ENCODE measurements at regions not wholly inside any gene's neighbourhood (a gene's known extent, or its start where the extent isn't known, plus 50 kb on each side); places are given as distances from the start of the nearest gene placed in this dataset.

DNA sequence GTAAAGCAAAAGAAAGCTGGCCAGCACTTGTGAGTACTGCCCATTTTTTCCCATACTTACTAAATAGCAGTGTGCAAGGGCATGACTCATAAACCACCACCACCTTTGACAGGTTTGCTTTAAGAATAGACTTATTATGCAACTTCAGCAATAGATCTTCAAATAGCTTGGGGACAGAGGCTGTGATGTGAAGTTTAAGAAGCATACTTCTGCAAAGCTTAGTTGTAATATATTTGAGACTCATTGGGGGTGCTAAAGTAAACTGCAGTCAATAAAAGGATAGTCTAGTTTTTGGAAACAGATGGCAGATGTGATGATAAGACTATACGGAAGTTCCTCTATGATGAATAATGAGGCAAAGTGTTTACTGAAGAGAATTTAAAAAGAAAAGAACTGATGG is 210.0 kb downstream of the PLA2G4A start:
- no peaks in the 10 kb centered on the region for H3K4me1 Mint-ChIP-seq
- Histone ChIP-seq H3K4me3 (no peak overlapping the region), H3K79me2 (replicated peaks; ENCODE audit: insufficient read depth) (no peaks in the 10 kb centered on the region), H3K36me3 (ENCODE audit: insufficient read depth) (no peaks in the 10 kb centered on the region), H2AFZ (no peak overlapping the region), H4K20me1 (replicated peaks; ENCODE audit: insufficient read depth) (no peaks in the 10 kb centered on the region), H3K9me2 (ENCODE audit: insufficient read depth) (no peaks in the 10 kb centered on the region), H3K27ac (ENCODE audit: low read depth) (no peak overlapping the region), H3K27me3 (ENCODE audit: insufficient read depth) (no peaks in the 10 kb centered on the region), H3F3A (replicated peaks; ENCODE audit: low read depth) (no peaks in the 10 kb centered on the region), H3K4me1 (ENCODE audit: insufficient read depth) (no peaks in the 10 kb centered on the region), H3K4me2 (no peak overlapping the region)
- H3K27ac Mint-ChIP-seq = no peak overlapping the region
- 0 out of 3 replicates have a peak, but pooled peaks cover 5% of the 10 kb centered on the region for H3K36me3 Mint-ChIP-seq (ENCODE audit: low read depth)
- TF ChIP-seq, protein P1, sequence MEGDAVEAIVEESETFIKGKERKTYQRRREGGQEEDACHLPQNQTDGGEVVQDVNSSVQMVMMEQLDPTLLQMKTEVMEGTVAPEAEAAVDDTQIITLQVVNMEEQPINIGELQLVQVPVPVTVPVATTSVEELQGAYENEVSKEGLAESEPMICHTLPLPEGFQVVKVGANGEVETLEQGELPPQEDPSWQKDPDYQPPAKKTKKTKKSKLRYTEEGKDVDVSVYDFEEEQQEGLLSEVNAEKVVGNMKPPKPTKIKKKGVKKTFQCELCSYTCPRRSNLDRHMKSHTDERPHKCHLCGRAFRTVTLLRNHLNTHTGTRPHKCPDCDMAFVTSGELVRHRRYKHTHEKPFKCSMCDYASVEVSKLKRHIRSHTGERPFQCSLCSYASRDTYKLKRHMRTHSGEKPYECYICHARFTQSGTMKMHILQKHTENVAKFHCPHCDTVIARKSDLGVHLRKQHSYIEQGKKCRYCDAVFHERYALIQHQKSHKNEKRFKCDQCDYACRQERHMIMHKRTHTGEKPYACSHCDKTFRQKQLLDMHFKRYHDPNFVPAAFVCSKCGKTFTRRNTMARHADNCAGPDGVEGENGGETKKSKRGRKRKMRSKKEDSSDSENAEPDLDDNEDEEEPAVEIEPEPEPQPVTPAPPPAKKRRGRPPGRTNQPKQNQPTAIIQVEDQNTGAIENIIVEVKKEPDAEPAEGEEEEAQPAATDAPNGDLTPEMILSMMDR (conservative IDR thresholded peaks at IDR 0.05; ENCODE audit: low read depth in 2 of 2) = no peak
- TF ChIP-seq CREB1 (CRISPR knock-in tag; IDR thresholded peaks at IDR 0.05; ENCODE audit: low read depth) (no peak), ZNF114 (CRISPR knock-in tag; IDR thresholded peaks at IDR 0.05) (no peak)
- ATAC-seq (no peak), DNase-seq (ENCODE audit: low spot score) (no peak)
- H3K27me3 Mint-ChIP-seq (ENCODE audit: insufficient read depth, low read depth, poor library complexity) = peaks cover 1% of the 10 kb centered on the region
- H3K9me3 Mint-ChIP-seq = peaks cover 10% of the 10 kb centered on the region; the same call in 2 of the 3 replicates
- no peak overlapping the region for H3K4me3 Mint-ChIP-seq

DNA sequence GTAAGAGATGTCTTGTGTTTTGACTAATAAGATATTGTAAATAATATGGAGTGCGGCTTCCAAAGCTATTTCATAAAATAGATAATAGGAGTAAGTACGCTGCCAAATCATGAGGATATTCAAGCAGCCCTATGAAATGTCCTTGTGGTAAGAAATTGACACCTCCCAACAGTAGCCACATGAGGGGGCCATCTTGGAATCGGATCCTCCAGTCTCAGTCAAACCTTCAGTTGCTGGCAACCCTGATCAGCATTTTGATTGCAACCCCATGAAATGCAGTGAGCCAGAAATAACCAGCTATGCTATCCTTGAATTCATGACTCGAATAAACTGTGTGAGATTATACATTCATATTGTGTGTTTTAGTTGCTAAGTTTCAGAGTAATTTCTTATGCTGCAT is 212.4 kb downstream of the PLA2G4A start:
- no peaks in the 10 kb centered on the region for H3K4me1 ChIP-seq (ENCODE audit: insufficient read depth)
- peak; percentile 28 for DNase-seq (ENCODE audit: low spot score)
- no peak overlapping the region for H2AFZ ChIP-seq
- Mint-ChIP-seq H3K27me3 (ENCODE audit: insufficient read depth, low read depth, poor library complexity) (peaks cover 1% of the 10 kb centered on the region), H3K27ac (no peak overlapping the region), H3K4me1 (peaks cover 3% of the 10 kb centered on the region; the same call in 2 of the 3 replicates), H3K9me3 (peaks cover 10% of the 10 kb centered on the region; the same call in 2 of the 3 replicates), H3K36me3 (ENCODE audit: low read depth) (0 out of 3 replicates have a peak, but pooled peaks cover 5% of the 10 kb centered on the region), H3K4me3 (no peak overlapping the region)
- H3F3A ChIP-seq (replicated peaks; ENCODE audit: low read depth) = no peaks in the 10 kb centered on the region
- no peak for ATAC-seq
- H4K20me1 ChIP-seq (replicated peaks; ENCODE audit: insufficient read depth) = no peaks in the 10 kb centered on the region
- TF ChIP-seq STAT1 (IDR thresholded peaks at IDR 0.05; ENCODE audit: unreplicated experiment) = no peak
- TF ChIP-seq, protein P1 (conservative IDR thresholded peaks at IDR 0.05; ENCODE audit: low read depth in 2 of 2) = peak; percentile 23 to 30; a peak in 3 of 4 replicates
- no peaks in the 10 kb centered on the region for H3K27me3 ChIP-seq (ENCODE audit: insufficient read depth)
- no peaks in the 10 kb centered on the region for H3K9me2 ChIP-seq (ENCODE audit: insufficient read depth)
- H3K27ac ChIP-seq (ENCODE audit: low read depth) = no peak overlapping the region
- H3K79me2 ChIP-seq (replicated peaks; ENCODE audit: insufficient read depth) = no peaks in the 10 kb centered on the region
- no peak overlapping the region for H3K4me2 ChIP-seq
- H3K36me3 ChIP-seq (ENCODE audit: insufficient read depth) = no peaks in the 10 kb centered on the region
- H3K4me3 ChIP-seq = no peak overlapping the region

DNA sequence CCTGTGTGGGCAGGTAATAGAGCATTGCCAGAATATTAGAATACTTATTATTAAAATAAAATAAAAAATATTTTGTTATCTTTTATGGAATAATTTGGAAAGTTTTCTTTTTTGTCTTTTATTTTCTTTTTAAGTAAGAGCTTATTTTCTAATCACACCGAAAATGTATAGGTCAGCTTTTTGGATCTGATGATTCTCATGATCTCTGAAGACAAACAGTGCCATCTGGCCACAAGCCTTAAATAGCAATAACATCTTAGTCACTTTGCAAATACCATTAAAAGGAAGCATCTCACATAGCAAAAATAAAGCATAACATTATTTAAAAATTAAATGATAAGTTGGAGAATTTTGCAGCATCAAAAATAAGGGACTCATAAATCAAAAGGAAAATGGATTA is 213.8 kb downstream of the PLA2G4A start:
- ATAC-seq (no peak), DNase-seq (ENCODE audit: low spot score) (no peak)
- Histone ChIP-seq H3K4me3 (no peak overlapping the region), H2AFZ (no peak overlapping the region), H3K79me2 (replicated peaks; ENCODE audit: insufficient read depth) (no peaks in the 10 kb centered on the region), H3K4me2 (no peak overlapping the region), H3K27ac (ENCODE audit: low read depth) (no peak overlapping the region), H3K9me2 (ENCODE audit: insufficient read depth) (no peaks in the 10 kb centered on the region), H4K20me1 (replicated peaks; ENCODE audit: insufficient read depth) (no peaks in the 10 kb centered on the region), H3K27me3 (ENCODE audit: insufficient read depth) (no peaks in the 10 kb centered on the region), H3F3A (replicated peaks; ENCODE audit: low read depth) (no peaks in the 10 kb centered on the region), H3K4me1 (ENCODE audit: insufficient read depth) (peaks cover 8% of the 10 kb centered on the region; the same call in 1 of the 2 replicates), H3K36me3 (ENCODE audit: insufficient read depth) (no peaks in the 10 kb centered on the region)
- Mint-ChIP-seq H3K9me3 (peaks cover 6% of the 10 kb centered on the region; the same call in 2 of the 3 replicates), H3K4me1 (peaks cover 15% of the 10 kb centered on the region), H3K36me3 (ENCODE audit: low read depth) (0 out of 3 replicates have a peak, but pooled peaks cover 5% of the 10 kb centered on the region), H3K4me3 (no peak overlapping the region), H3K27me3 (ENCODE audit: insufficient read depth, low read depth, poor library complexity) (peaks cover 1% of the 10 kb centered on the region), H3K27ac (no peak overlapping the region)
- TF ChIP-seq, protein P2, sequence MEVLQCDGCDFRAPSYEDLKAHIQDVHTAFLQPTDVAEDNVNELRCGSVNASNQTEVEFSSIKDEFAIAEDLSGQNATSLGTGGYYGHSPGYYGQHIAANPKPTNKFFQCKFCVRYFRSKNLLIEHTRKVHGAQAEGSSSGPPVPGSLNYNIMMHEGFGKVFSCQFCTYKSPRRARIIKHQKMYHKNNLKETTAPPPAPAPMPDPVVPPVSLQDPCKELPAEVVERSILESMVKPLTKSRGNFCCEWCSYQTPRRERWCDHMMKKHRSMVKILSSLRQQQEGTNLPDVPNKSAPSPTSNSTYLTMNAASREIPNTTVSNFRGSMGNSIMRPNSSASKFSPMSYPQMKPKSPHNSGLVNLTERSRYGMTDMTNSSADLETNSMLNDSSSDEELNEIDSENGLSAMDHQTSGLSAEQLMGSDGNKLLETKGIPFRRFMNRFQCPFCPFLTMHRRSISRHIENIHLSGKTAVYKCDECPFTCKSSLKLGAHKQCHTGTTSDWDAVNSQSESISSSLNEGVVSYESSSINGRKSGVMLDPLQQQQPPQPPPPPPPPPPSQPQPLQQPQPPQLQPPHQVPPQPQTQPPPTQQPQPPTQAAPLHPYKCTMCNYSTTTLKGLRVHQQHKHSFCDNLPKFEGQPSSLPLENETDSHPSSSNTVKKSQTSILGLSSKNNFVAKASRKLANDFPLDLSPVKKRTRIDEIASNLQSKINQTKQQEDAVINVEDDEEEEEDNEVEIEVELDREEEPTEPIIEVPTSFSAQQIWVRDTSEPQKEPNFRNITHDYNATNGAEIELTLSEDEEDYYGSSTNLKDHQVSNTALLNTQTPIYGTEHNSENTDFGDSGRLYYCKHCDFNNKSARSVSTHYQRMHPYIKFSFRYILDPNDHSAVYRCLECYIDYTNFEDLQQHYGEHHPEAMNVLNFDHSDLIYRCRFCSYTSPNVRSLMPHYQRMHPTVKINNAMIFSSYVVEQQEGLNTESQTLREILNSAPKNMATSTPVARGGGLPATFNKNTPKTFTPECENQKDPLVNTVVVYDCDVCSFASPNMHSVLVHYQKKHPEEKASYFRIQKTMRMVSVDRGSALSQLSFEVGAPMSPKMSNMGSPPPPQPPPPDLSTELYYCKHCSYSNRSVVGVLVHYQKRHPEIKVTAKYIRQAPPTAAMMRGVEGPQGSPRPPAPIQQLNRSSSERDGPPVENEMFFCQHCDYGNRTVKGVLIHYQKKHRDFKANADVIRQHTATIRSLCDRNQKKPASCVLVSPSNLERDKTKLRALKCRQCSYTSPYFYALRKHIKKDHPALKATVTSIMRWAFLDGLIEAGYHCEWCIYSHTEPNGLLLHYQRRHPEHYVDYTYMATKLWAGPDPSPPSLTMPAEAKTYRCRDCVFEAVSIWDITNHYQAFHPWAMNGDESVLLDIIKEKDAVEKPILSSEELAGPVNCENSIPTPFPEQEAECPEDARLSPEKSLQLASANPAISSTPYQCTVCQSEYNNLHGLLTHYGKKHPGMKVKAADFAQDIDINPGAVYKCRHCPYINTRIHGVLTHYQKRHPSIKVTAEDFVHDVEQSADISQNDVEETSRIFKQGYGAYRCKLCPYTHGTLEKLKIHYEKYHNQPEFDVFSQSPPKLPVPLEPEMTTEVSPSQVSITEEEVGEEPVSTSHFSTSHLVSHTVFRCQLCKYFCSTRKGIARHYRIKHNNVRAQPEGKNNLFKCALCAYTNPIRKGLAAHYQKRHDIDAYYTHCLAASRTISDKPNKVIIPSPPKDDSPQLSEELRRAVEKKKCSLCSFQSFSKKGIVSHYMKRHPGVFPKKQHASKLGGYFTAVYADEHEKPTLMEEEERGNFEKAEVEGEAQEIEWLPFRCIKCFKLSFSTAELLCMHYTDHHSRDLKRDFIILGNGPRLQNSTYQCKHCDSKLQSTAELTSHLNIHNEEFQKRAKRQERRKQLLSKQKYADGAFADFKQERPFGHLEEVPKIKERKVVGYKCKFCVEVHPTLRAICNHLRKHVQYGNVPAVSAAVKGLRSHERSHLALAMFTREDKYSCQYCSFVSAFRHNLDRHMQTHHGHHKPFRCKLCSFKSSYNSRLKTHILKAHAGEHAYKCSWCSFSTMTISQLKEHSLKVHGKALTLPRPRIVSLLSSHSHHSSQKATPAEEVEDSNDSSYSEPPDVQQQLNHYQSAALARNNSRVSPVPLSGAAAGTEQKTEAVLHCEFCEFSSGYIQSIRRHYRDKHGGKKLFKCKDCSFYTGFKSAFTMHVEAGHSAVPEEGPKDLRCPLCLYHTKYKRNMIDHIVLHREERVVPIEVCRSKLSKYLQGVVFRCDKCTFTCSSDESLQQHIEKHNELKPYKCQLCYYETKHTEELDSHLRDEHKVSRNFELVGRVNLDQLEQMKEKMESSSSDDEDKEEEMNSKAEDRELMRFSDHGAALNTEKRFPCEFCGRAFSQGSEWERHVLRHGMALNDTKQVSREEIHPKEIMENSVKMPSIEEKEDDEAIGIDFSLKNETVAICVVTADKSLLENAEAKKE (CRISPR knock-in tag; IDR thresholded peaks at IDR 0.05) = no peak
- TF ChIP-seq EZH2 (IDR thresholded peaks at IDR 0.05; ENCODE audit: low read depth, unreplicated experiment) (no peak), STAT1 (IDR thresholded peaks at IDR 0.05; ENCODE audit: unreplicated experiment) (no peak)

Measured in GM23338 (cell line).